Left lobe of liver (tissue), 2 donors: ENCODE measurements at regions not wholly inside any gene's neighbourhood (a gene's known extent, or its start where the extent isn't known, plus 50 kb on each side); places are given as distances from the start of the nearest gene placed in this dataset.
"Not testable (repeated sequence)": the region's sequence is repeated elsewhere in the genome, so short reads cannot be mapped to it uniquely, and the experiment has no call there.

Source experiments
- ATAC-seq: fragments of 200-7000 bp; cut with Tn5 transposase; one replicate; pipeline ENCODE4 v1.9.1; 2020; ENCODE audit warnings: mild to moderate bottlenecking, moderate library complexity
- DNase-seq: peaks from one replicate; pipeline ENCODE4 v3.0.0-alpha.2; 2020; ENCODE audit warnings: low spot score
- donor health status: DM: no; HTN: no; CAD: no; lungs with moderate emphysema.
- donor health status: DM: no; HTN: yes; CAD: no.

GRCh38 chr12:17369556-17369955 lies 720.4 kb downstream of the RERGL start:
- ATAC-seq (no peak), DNase-seq (no peak)

- DNase-seq = no peak
- no peak for ATAC-seq
Observed at GRCh38 chr12:17361224-17361623, 728.8 kb downstream of the RERGL start.

- ATAC-seq (no peak), DNase-seq (no peak)
Observed at GRCh38 chr12:17358835-17359234, 731.2 kb downstream of the RERGL start.

GRCh38 chr12:17357396-17357795 lies 732.6 kb downstream of the RERGL start:
- no peak for DNase-seq
- ATAC-seq = no peak

- DNase-seq (no peak), ATAC-seq (no peak)
Observed at GRCh38 chr12:17352164-17352563, 737.8 kb downstream of the RERGL start.

GRCh38 chr12:17348311-17348710 lies 741.7 kb downstream of the RERGL start:
- ATAC-seq = no peak
- no peak for DNase-seq

GRCh38 chr12:17344649-17345048 lies 738.7 kb upstream of the LMO3 start:
- ATAC-seq = no peak
- DNase-seq = no peak

GRCh38 chr12:17342381-17342961 lies 736.5 kb upstream of the LMO3 start:
- no peak for ATAC-seq
- DNase-seq = no peak

- ATAC-seq (no peak), DNase-seq (no peak)
Observed at GRCh38 chr12:17335487-17335886, 729.5 kb upstream of the LMO3 start.

GRCh38 chr12:17334784-17335183 lies 728.8 kb upstream of the LMO3 start:
- DNase-seq = no peak
- no peak for ATAC-seq

- no peak for ATAC-seq
- no peak for DNase-seq
Observed at GRCh38 chr12:17333287-17333686, 727.3 kb upstream of the LMO3 start.

GRCh38 chr12:17326649-17327048 lies 720.7 kb upstream of the LMO3 start:
- ATAC-seq (no peak), DNase-seq (no peak)

GRCh38 chr12:17322090-17322489 lies 716.1 kb upstream of the LMO3 start:
- ATAC-seq (no peak), DNase-seq (no peak)

GRCh38 chr12:17304503-17305347 lies 698.8 kb upstream of the LMO3 start:
- DNase-seq (no peak), ATAC-seq (no peak)

GRCh38 chr12:17302001-17302400 lies 696.0 kb upstream of the LMO3 start:
- DNase-seq (no peak), ATAC-seq (no peak)

GRCh38 chr12:17301544-17301943 lies 695.6 kb upstream of the LMO3 start:
- ATAC-seq (no peak), DNase-seq (no peak)

- ATAC-seq = no peak
- DNase-seq = no peak
Observed at GRCh38 chr12:17296882-17297281, 690.9 kb upstream of the LMO3 start.

- ATAC-seq (no peak), DNase-seq (no peak)
Observed at GRCh38 chr12:17286874-17287273, 680.9 kb upstream of the LMO3 start.

- no peak for DNase-seq
- ATAC-seq = no peak
Observed at GRCh38 chr12:17284873-17285272, 678.9 kb upstream of the LMO3 start.

- DNase-seq (no peak), ATAC-seq (no peak)
Observed at GRCh38 chr12:17283563-17283962, 677.6 kb upstream of the LMO3 start.

GRCh38 chr12:17282169-17282568 lies 676.2 kb upstream of the LMO3 start:
- ATAC-seq, DNase-seq: not testable (repeated sequence)

GRCh38 chr12:17278946-17279345 lies 673.0 kb upstream of the LMO3 start:
- DNase-seq = no peak
- no peak for ATAC-seq

GRCh38 chr12:17276196-17276595 lies 670.2 kb upstream of the LMO3 start:
- no peak for ATAC-seq
- no peak for DNase-seq
